ENCODE measurements at regions not wholly inside any gene's neighbourhood (a gene's known extent, or its start where the extent isn't known, plus 50 kb on each side); places are given as distances from the start of the nearest gene placed in this dataset.

DNA sequence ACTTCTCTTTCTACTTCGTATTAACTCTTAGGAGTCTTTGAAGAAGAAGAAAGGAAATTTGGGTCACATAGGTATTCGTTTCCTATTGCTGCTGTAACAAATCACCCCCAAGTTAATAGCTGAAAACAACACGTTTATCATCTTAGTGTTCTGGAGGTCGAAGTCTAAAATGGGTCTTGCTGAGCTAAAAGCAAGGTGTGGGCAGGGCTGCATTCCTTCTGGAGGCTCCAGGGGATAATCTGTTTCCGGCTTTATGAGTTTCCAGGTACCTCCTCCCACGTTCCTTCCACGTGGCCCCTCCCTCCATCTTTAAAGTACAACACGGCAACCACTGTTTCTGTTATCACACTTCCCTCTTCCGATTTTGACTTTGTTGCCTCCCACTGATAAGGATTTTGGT lies 233.5 kb upstream of the RBBP8 start:
- Histone ChIP-seq H2AFZ (ENCODE audit: low read depth, low read length) (no peak overlapping the region), H3K79me2 (replicated peaks; ENCODE audit: insufficient read depth, low read length) (no peaks in the 10 kb centered on the region), H3K4me3 (ENCODE audit: low read length) (no peak overlapping the region), H3K9me2 (ENCODE audit: insufficient read depth, low read length) (no peaks in the 10 kb centered on the region), H3K4me2 (ENCODE audit: low read length) (no peak overlapping the region), H3K9ac (ENCODE audit: low read length) (no peak overlapping the region), H4K20me1 (ENCODE audit: insufficient read depth) (no peaks in the 10 kb centered on the region), H3K9me3 (ENCODE audit: low read length) (no peaks in the 10 kb centered on the region), H3F3A (ENCODE audit: insufficient read depth, low read length, poor library complexity, severe bottlenecking) (no peaks in the 10 kb centered on the region), H3K36me3 (ENCODE audit: insufficient read depth, low read length) (no peaks in the 10 kb centered on the region), H3K27ac (ENCODE audit: low read length) (no peak overlapping the region), H3K27me3 (ENCODE audit: insufficient read depth, low read depth, low read length) (no peaks in the 10 kb centered on the region)
- TF ChIP-seq EZH2 (IDR thresholded peaks at IDR 0.05; ENCODE audit: borderline replicate concordance, insufficient read depth, low read length, poor library complexity, severe bottlenecking) = no peak
- no peak for TF ChIP-seq RAD21 (conservative IDR thresholded peaks at IDR 0.05)
- TF ChIP-seq EP300 (conservative IDR thresholded peaks at IDR 0.05; ENCODE audit: poor library complexity, severe bottlenecking) = no peak
- TF ChIP-seq MXI1 (conservative IDR thresholded peaks at IDR 0.05; ENCODE audit: poor library complexity, severe bottlenecking) = no peak
- no peak for TF ChIP-seq SMC3 (conservative IDR thresholded peaks at IDR 0.05; ENCODE audit: poor library complexity)
- TF ChIP-seq, protein P1, sequence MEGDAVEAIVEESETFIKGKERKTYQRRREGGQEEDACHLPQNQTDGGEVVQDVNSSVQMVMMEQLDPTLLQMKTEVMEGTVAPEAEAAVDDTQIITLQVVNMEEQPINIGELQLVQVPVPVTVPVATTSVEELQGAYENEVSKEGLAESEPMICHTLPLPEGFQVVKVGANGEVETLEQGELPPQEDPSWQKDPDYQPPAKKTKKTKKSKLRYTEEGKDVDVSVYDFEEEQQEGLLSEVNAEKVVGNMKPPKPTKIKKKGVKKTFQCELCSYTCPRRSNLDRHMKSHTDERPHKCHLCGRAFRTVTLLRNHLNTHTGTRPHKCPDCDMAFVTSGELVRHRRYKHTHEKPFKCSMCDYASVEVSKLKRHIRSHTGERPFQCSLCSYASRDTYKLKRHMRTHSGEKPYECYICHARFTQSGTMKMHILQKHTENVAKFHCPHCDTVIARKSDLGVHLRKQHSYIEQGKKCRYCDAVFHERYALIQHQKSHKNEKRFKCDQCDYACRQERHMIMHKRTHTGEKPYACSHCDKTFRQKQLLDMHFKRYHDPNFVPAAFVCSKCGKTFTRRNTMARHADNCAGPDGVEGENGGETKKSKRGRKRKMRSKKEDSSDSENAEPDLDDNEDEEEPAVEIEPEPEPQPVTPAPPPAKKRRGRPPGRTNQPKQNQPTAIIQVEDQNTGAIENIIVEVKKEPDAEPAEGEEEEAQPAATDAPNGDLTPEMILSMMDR (IDR thresholded peaks at IDR 0.05; ENCODE audit: poor library complexity, severe bottlenecking) = no peak
- TF ChIP-seq TAF1 (IDR thresholded peaks at IDR 0.05; ENCODE audit: low read depth) = no peak
- TF ChIP-seq POLR2AphosphoS5 (IDR thresholded peaks at IDR 0.05) = no peak
- TF ChIP-seq, protein P2, sequence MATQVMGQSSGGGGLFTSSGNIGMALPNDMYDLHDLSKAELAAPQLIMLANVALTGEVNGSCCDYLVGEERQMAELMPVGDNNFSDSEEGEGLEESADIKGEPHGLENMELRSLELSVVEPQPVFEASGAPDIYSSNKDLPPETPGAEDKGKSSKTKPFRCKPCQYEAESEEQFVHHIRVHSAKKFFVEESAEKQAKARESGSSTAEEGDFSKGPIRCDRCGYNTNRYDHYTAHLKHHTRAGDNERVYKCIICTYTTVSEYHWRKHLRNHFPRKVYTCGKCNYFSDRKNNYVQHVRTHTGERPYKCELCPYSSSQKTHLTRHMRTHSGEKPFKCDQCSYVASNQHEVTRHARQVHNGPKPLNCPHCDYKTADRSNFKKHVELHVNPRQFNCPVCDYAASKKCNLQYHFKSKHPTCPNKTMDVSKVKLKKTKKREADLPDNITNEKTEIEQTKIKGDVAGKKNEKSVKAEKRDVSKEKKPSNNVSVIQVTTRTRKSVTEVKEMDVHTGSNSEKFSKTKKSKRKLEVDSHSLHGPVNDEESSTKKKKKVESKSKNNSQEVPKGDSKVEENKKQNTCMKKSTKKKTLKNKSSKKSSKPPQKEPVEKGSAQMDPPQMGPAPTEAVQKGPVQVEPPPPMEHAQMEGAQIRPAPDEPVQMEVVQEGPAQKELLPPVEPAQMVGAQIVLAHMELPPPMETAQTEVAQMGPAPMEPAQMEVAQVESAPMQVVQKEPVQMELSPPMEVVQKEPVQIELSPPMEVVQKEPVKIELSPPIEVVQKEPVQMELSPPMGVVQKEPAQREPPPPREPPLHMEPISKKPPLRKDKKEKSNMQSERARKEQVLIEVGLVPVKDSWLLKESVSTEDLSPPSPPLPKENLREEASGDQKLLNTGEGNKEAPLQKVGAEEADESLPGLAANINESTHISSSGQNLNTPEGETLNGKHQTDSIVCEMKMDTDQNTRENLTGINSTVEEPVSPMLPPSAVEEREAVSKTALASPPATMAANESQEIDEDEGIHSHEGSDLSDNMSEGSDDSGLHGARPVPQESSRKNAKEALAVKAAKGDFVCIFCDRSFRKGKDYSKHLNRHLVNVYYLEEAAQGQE (IDR thresholded peaks at IDR 0.05; ENCODE audit: borderline replicate concordance) = no peak

DNA sequence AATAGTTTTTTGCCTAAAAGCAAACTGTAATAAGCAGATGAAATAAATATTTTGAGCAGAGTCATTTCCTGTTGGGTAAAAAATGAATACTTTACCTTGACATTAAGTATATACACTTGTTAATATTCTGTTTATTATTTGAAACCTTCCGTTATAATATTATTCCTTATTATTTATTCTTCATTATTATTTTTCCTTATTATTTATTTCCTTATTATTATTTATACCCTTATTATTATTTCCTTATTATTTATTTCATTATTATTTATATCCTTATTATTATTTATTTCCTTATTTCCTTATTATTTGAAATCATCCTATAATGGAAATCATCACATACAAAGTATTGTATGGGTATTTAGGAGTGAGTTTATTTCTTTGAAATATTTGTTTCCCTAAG lies 232.2 kb upstream of the RBBP8 start:
- Histone ChIP-seq H3K27me3 (ENCODE audit: insufficient read depth, low read depth, low read length) (no peaks in the 10 kb centered on the region), H3K79me2 (replicated peaks; ENCODE audit: insufficient read depth, low read length) (no peaks in the 10 kb centered on the region), H3K9ac (ENCODE audit: low read length) (no peak overlapping the region), H3K4me2 (ENCODE audit: low read length) (no peak overlapping the region), H3F3A (ENCODE audit: insufficient read depth, low read length, poor library complexity, severe bottlenecking) (no peaks in the 10 kb centered on the region), H3K36me3 (ENCODE audit: insufficient read depth, low read length) (no peaks in the 10 kb centered on the region), H3K9me2 (ENCODE audit: insufficient read depth, low read length) (no peaks in the 10 kb centered on the region), H4K20me1 (ENCODE audit: insufficient read depth) (no peaks in the 10 kb centered on the region), H3K27ac (ENCODE audit: low read length) (no peak overlapping the region), H2AFZ (ENCODE audit: low read depth, low read length) (no peak overlapping the region), H3K4me3 (ENCODE audit: low read length) (no peak overlapping the region), H3K9me3 (ENCODE audit: low read length) (no peaks in the 10 kb centered on the region)
- TF ChIP-seq EZH2 (IDR thresholded peaks at IDR 0.05; ENCODE audit: borderline replicate concordance, insufficient read depth, low read length, poor library complexity, severe bottlenecking) = no peak
- TF ChIP-seq MXI1 (conservative IDR thresholded peaks at IDR 0.05; ENCODE audit: poor library complexity, severe bottlenecking) = no peak
- TF ChIP-seq, protein P2 (IDR thresholded peaks at IDR 0.05; ENCODE audit: borderline replicate concordance) = no peak
- TF ChIP-seq, protein P1 (IDR thresholded peaks at IDR 0.05; ENCODE audit: poor library complexity, severe bottlenecking) = no peak
- TF ChIP-seq TAF1 (IDR thresholded peaks at IDR 0.05; ENCODE audit: low read depth) = no peak
- TF ChIP-seq RAD21 (conservative IDR thresholded peaks at IDR 0.05) = no peak
- TF ChIP-seq SMC3 (conservative IDR thresholded peaks at IDR 0.05; ENCODE audit: poor library complexity) = no peak
- no peak for TF ChIP-seq EP300 (conservative IDR thresholded peaks at IDR 0.05; ENCODE audit: poor library complexity, severe bottlenecking)
- no peak for TF ChIP-seq POLR2AphosphoS5 (IDR thresholded peaks at IDR 0.05)

Data from neural cell (in vitro differentiated cells).